HEK293 (cell line): ENCODE measurements at regions not wholly inside any gene's neighbourhood (a gene's known extent, or its start where the extent isn't known, plus 50 kb on each side); places are given as distances from the start of the nearest gene placed in this dataset.
"Not testable (repeated sequence)": the region's sequence is repeated elsewhere in the genome, so short reads cannot be mapped to it uniquely, and the experiment has no call there.

ENCODE experiments used
- CTCF ChIA-PET: fragments of 350-600 bp; formaldehyde crosslinking; extraction: SDS; loops from one replicate; lab custom pipeline; 2021; ENCODE audit warnings: antibody characterized with exemption; lab: Yijun Ruan, JAX
- POLR2A ChIA-PET: fragments of 300-600 bp; formaldehyde crosslinking; extraction: SDS; loops from one replicate; lab custom pipeline; 2020; ENCODE audit warnings: antibody characterized with exemption, inconsistent platforms; lab: Yijun Ruan, JAX
- H3K27ac ChIP-seq: fragments of 200-500 bp; sonication (Bioruptor generic); 2 replicates; pipeline ENCODE4 v1.5.1; 2014; ENCODE audit warnings: low read depth, low read length, control low read depth, inconsistent platforms; ENCODE audit errors: extremely low read depth
- H3K36me3 ChIP-seq, 2 experiments: fragments of 200-500 bp in 1 of 2; sonication (Bioruptor generic) in 1 of 2; 1 replicate in 1 of 2; 2 replicates in 1 of 2; pipeline ENCODE4 v1.5.1; 2014 to 2017; ENCODE audit warnings: inconsistent platforms in 2 of 2, low read length in 2 of 2; ENCODE audit not compliant: control insufficient read depth in 2 of 2, insufficient read depth in 1 of 2
- H3K4me1 ChIP-seq: fragments of 200-500 bp; sonication (Bioruptor generic); 2 replicates; pipeline ENCODE4 v1.5.1; 2014; ENCODE audit warnings: mild to moderate bottlenecking, low read length, inconsistent platforms; ENCODE audit not compliant: control insufficient read depth, insufficient read depth
- H3K4me3 ChIP-seq: 2 replicates; pipeline ENCODE4 v1.5.1; 2011; ENCODE audit warnings: low read depth, mild to moderate bottlenecking, control low read depth, low read length, moderate library complexity
- H3K9me3 ChIP-seq: fragments of 200-500 bp; sonication (Bioruptor generic); 2 replicates; pipeline ENCODE4 v1.5.1; 2014; ENCODE audit warnings: low read depth, low read length, inconsistent platforms; ENCODE audit not compliant: control insufficient read depth, insufficient read depth
- ATF2 ChIP-seq: fragments of 450-650 bp; formaldehyde crosslinking; IDR thresholded peaks from 2 replicates; pipeline ENCODE4 v1.5.1; 2016; ENCODE audit warnings: missing biosample characterization, missing genetic modification characterization, low read depth
- BCL11A ChIP-seq: fragments of 450-650 bp; formaldehyde crosslinking; IDR thresholded peaks from 2 replicates; pipeline ENCODE4 v1.5.1; 2016; ENCODE audit warnings: low read depth, missing biosample characterization, missing genetic modification characterization
- IKZF3 ChIP-seq: fragments of 450-650 bp; IDR thresholded peaks from 2 replicates; pipeline ENCODE4 v1.5.0; 2018; ENCODE audit warnings: missing biosample characterization, mild to moderate bottlenecking, missing genetic modification characterization, moderate library complexity
- KLF1 ChIP-seq: fragments of 450-650 bp; formaldehyde crosslinking; IDR thresholded peaks from 2 replicates; pipeline ENCODE4 v1.5.1; 2016; ENCODE audit warnings: missing biosample characterization, missing genetic modification characterization
- MZF1 ChIP-seq: fragments of 450-650 bp; formaldehyde crosslinking; IDR thresholded peaks from 2 replicates; pipeline ENCODE4 v1.5.1; 2017; ENCODE audit warnings: missing biosample characterization, missing genetic modification characterization, borderline replicate concordance
- REPIN1 ChIP-seq: fragments of 450-650 bp; formaldehyde crosslinking; IDR thresholded peaks from 2 replicates; pipeline ENCODE4 v1.5.1; 2017; ENCODE audit warnings: missing biosample characterization, missing genetic modification characterization, low read depth
- ZBTB7A ChIP-seq: fragments of 450-650 bp; formaldehyde crosslinking; IDR thresholded peaks from 2 replicates; pipeline ENCODE4 v1.5.1; 2016; ENCODE audit warnings: low read depth, missing biosample characterization, missing genetic modification characterization
- ZNF157 ChIP-seq: fragments of 450-650 bp; formaldehyde crosslinking; IDR thresholded peaks from 2 replicates; pipeline ENCODE4 v1.5.1; 2016; ENCODE audit warnings: missing biosample characterization, missing genetic modification characterization
- ZNF16 ChIP-seq: fragments of 450-650 bp; formaldehyde crosslinking; IDR thresholded peaks from 2 replicates; pipeline ENCODE4 v1.5.1; 2016; ENCODE audit warnings: low read depth, missing biosample characterization, missing genetic modification characterization
- ZNF174 ChIP-seq: fragments of 450-650 bp; formaldehyde crosslinking; IDR thresholded peaks from 2 replicates; pipeline ENCODE4 v1.5.0; 2017; ENCODE audit warnings: missing biosample characterization, mild to moderate bottlenecking, missing genetic modification characterization
- ZNF19 ChIP-seq: fragments of 450-650 bp; formaldehyde crosslinking; IDR thresholded peaks from 2 replicates; pipeline ENCODE4; 2016; ENCODE audit warnings: missing biosample characterization, missing genetic modification characterization, low read depth
- ZNF518A ChIP-seq: fragments of 450-650 bp; formaldehyde crosslinking; conservative IDR thresholded peaks from 2 replicates; pipeline ENCODE4 v1.5.1; 2016; ENCODE audit warnings: low read depth, missing biosample characterization, missing genetic modification characterization
- ZNF549 ChIP-seq: fragments of 450-650 bp; IDR thresholded peaks from 2 replicates; pipeline ENCODE4 v1.5.1; 2018; ENCODE audit warnings: missing biosample characterization, missing genetic modification characterization, mild to moderate bottlenecking, inconsistent platforms, moderate library complexity
- ZNF560 ChIP-seq: fragments of 450-650 bp; formaldehyde crosslinking; IDR thresholded peaks from 2 replicates; pipeline ENCODE4 v1.5.1; 2017; ENCODE audit warnings: missing biosample characterization, missing genetic modification characterization, borderline replicate concordance
- ZNF623 ChIP-seq: fragments of 450-650 bp; formaldehyde crosslinking; IDR thresholded peaks from 2 replicates; pipeline ENCODE4 v1.5.1; 2016; ENCODE audit warnings: missing biosample characterization, missing genetic modification characterization
- ZNF629 ChIP-seq: fragments of 450-650 bp; formaldehyde crosslinking; IDR thresholded peaks from 2 replicates; pipeline ENCODE4 v1.5.1; 2017; ENCODE audit warnings: missing biosample characterization, missing genetic modification characterization
- ZNF645 ChIP-seq: fragments of 450-650 bp; formaldehyde crosslinking; IDR thresholded peaks from 2 replicates; pipeline ENCODE4; 2016; ENCODE audit warnings: missing biosample characterization, missing genetic modification characterization
- ZNF747 ChIP-seq: fragments of 450-650 bp; formaldehyde crosslinking; IDR thresholded peaks from 2 replicates; pipeline ENCODE4 v1.5.1; 2016; ENCODE audit warnings: missing biosample characterization, missing genetic modification characterization
- ZNF776 ChIP-seq: fragments of 450-650 bp; formaldehyde crosslinking; IDR thresholded peaks from 2 replicates; pipeline ENCODE4 v1.5.0; 2017; ENCODE audit warnings: missing biosample characterization, missing genetic modification characterization, borderline replicate concordance
- ZNF830 ChIP-seq: fragments of 450-650 bp; IDR thresholded peaks from 2 replicates; pipeline ENCODE4 v1.5.0; 2018; ENCODE audit warnings: missing biosample characterization, missing genetic modification characterization, low read depth, mild to moderate bottlenecking, moderate library complexity

GRCh38 chr2:184322615-184323014 lies 275.7 kb upstream of the ZNF804A start:
- TF ChIP-seq ATF2 (tag by site-specific recombination) (peak; percentile 48), ZNF629 (tag by site-specific recombination) (0 out of 2 replicates have a peak, but pooled peaks have one; percentile 10), KLF1 (tag by site-specific recombination) (no peak)
- TF ChIP-seq, all 188 proteins: peak for 2
- POLR2A ChIA-PET, result no interaction called here

GRCh38 chr2:184326066-184326465 lies 272.3 kb upstream of the ZNF804A start:
- Histone ChIP-seq H3K4me1 (no peaks in the 10 kb centered on the region), H3K27ac (no peak overlapping the region), H3K36me3 (no peaks in the 10 kb centered on the region), H3K4me3 (no peak overlapping the region)
- no peak for TF ChIP-seq ZNF19 (tag by site-specific recombination)
- no peak for TF ChIP-seq ZNF549 (tag by site-specific recombination)
- TF ChIP-seq ZBTB7A (tag by site-specific recombination), result no peak
- no peak for TF ChIP-seq ZNF157 (tag by site-specific recombination)
- no peak for TF ChIP-seq ZNF174 (tag by site-specific recombination)
- TF ChIP-seq IKZF3 (tag by site-specific recombination), result no peak
- no peak for TF ChIP-seq ZNF623 (tag by site-specific recombination)
- TF ChIP-seq BCL11A (tag by site-specific recombination), result no peak
- no peak for TF ChIP-seq ZNF747 (tag by site-specific recombination)
- TF ChIP-seq ZNF776 (tag by site-specific recombination), result no peak
- no peak for TF ChIP-seq REPIN1 (tag by site-specific recombination)
- TF ChIP-seq ZNF560 (tag by site-specific recombination), result no peak
- TF ChIP-seq MZF1, result no peak
- TF ChIP-seq ZNF518A, result no peak
- TF ChIP-seq ZNF16 (tag by site-specific recombination), result no peak
- no peak for TF ChIP-seq ZNF645
- no peak for TF ChIP-seq ZNF830
- TF ChIP-seq, all 188 proteins: peak for 0
- no peaks in the 10 kb centered on the region for H3K9me3 ChIP-seq
- ChIA-PET CTCF (no interaction called here), POLR2A (no interaction called here)

More at GRCh38 chr2:184322615-184323014, 275.7 kb upstream of the ZNF804A start:
- Histone ChIP-seq H3K4me3 (no peak overlapping the region), H3K27ac (no peak overlapping the region), H3K36me3 (no peaks in the 10 kb centered on the region), H3K4me1 (no peaks in the 10 kb centered on the region), H3K9me3 (no peaks in the 10 kb centered on the region)
- CTCF ChIA-PET, result interaction anchor here (0.6 kb wide), 1 partner anchor 289 kb away, joined by 3 read pairs; no protein-coding TSS in a partner anchor

GRCh38 chr2:184327805-184328204 lies 270.5 kb upstream of the ZNF804A start:
- H3K36me3 ChIP-seq, H3K4me1 ChIP-seq, H3K27ac ChIP-seq, H3K4me3 ChIP-seq, CTCF ChIA-PET, POLR2A ChIA-PET, H3K9me3 ChIP-seq: not testable (repeated sequence)

GRCh38 chr2:184330561-184330960 lies 267.8 kb upstream of the ZNF804A start:
- POLR2A ChIA-PET, H3K9me3 ChIP-seq, H3K27ac ChIP-seq, CTCF ChIA-PET, H3K4me3 ChIP-seq, H3K36me3 ChIP-seq, H3K4me1 ChIP-seq: not testable (repeated sequence)
